ENCODE measurements at regions not wholly inside any gene's neighbourhood (a gene's known extent, or its start where the extent isn't known, plus 50 kb on each side); places are given as distances from the start of the nearest gene placed in this dataset.

GRCh38 chr1:56045062-56045461 lies 534.3 kb downstream of the PLPP3 start:
- DNase-seq (ENCODE audit: insufficient read length) = no peak
- TF ChIP-seq TAF1 (IDR thresholded peaks at IDR 0.05; ENCODE audit: borderline replicate concordance, low read depth, low read length) (no peak), POLR2AphosphoS5 (IDR thresholded peaks at IDR 0.05; ENCODE audit: low read depth, low read length) (no peak), POLR2A (IDR thresholded peaks at IDR 0.05; ENCODE audit: low read depth, low read length) (no peak)
- FAIRE-seq = no peak

DNA sequence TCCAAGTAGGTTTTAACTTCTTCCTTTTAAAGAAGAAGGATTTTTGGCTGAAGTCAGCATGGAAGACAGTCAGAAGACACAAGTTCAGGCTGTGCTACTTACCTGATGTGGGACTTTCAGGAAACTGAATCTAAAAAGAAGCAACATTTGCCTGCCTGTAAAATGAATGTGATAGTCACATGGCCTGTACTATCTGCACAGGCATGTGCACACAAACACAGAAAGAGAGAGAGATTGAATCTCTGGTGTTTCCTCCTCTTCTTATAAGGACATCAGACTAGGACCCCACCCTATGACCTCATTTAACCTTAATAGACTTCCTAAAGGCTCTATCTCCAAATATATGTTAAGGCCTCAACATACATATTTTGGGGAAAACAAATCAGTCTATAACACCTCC lies 542.9 kb downstream of the PLPP3 start:
- no peak for DNase-seq (ENCODE audit: insufficient read length)
- TF ChIP-seq POLR2AphosphoS5 (IDR thresholded peaks at IDR 0.05; ENCODE audit: low read depth, low read length) (no peak), POLR2A (IDR thresholded peaks at IDR 0.05; ENCODE audit: low read depth, low read length) (no peak), TAF1 (IDR thresholded peaks at IDR 0.05; ENCODE audit: borderline replicate concordance, low read depth, low read length) (no peak)

DNA sequence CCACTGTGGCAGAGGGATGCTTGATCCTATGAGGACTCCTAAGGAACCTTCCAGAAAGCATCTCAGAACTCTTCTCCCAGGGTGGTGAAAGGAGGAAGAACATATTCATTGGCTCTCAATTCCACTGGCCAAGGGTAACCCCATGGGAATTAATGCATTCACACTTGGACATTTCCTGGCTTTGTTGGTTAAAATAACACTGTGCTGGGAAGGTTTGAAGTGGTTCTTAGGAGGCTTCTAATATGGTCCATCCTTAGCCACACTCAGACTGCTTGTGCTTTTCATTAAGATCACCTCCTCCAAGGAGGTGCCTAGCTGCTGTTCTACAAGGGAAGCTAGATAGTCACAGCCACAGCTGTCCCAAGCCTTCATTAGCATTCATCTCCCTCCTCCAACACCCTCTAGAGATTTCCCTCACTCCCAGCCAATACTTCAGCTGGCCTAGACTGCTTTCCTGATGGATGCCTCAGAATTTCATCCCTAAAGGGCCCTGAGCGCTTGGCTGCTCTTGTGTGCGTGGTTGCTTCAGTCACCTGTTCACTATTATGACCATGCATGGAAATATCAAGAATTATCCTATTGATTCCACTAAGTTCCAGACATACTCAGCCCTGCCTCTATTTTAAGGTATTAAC lies 544.4 kb downstream of the PLPP3 start:
- no peak for DNase-seq (ENCODE audit: insufficient read length)
- no peak for TF ChIP-seq POLR2AphosphoS5 (IDR thresholded peaks at IDR 0.05; ENCODE audit: low read depth, low read length)
- no peak for TF ChIP-seq TAF1 (IDR thresholded peaks at IDR 0.05; ENCODE audit: borderline replicate concordance, low read depth, low read length)
- no peak for TF ChIP-seq POLR2A (IDR thresholded peaks at IDR 0.05; ENCODE audit: low read depth, low read length)
- no peak for FAIRE-seq

More for the DNA sequence above, 542.9 kb downstream of the PLPP3 start:
- FAIRE-seq = no peak

DNA sequence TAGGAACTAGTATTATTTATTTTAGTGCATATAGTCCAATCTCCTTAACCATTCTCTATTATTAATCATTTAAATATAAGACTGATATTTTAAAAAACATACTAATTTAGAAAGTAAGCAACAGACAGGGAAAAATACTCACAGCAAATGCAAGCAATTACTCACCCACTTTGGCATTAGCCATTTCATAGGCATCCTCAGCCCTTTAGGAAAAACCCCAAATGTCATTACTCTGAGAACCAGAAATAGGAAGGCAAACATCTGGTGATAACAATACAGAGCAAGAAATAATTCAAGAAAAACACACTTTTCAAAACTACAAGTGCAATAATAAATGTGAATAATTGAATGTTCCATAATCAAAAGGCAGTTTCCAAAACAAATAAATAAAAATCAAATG lies 545.1 kb downstream of the PLPP3 start:
- FAIRE-seq = no peak
- DNase-seq (ENCODE audit: insufficient read length) = no peak
- TF ChIP-seq TAF1 (IDR thresholded peaks at IDR 0.05; ENCODE audit: borderline replicate concordance, low read depth, low read length) (no peak), POLR2A (IDR thresholded peaks at IDR 0.05; ENCODE audit: low read depth, low read length) (no peak), POLR2AphosphoS5 (IDR thresholded peaks at IDR 0.05; ENCODE audit: low read depth, low read length) (no peak)

DNA sequence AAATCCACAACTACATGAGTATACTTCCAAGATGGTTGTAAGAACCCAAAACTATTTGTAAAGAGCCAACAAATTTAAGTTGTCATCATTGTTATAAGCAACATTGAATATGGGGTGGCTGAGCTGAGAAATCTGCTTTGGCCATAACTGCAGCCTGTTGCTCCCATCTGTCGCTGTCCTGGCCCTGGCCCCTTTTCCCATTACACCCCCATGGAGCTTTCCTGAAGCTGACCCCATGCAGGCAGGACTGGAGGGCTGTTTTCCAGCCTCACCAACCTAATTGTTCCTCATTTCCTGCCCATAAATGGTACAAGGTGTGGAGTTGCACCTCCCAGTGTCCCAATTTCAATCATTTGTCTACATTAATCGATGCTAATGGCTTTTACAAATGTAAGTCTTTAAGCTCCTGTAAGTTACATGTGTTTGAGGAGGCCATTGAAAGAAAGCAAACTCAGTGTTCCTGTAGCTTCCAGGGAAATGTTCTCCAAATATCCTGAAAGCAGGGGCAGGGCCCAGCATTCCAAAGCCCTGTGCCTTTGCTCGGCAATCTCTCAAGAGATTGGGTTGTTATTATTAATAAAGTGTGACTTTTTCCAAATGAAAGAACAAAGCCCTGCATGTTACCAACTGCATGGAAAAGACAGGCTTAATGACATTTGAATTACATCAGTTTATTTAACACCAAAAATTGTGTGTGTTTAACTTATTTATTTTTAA lies 545.9 kb downstream of the PLPP3 start:
- no peak for FAIRE-seq
- no peak for TF ChIP-seq POLR2A (IDR thresholded peaks at IDR 0.05; ENCODE audit: low read depth, low read length)
- no peak for TF ChIP-seq POLR2AphosphoS5 (IDR thresholded peaks at IDR 0.05; ENCODE audit: low read depth, low read length)
- no peak for TF ChIP-seq TAF1 (IDR thresholded peaks at IDR 0.05; ENCODE audit: borderline replicate concordance, low read depth, low read length)
- DNase-seq (ENCODE audit: insufficient read length) = no peak

- DNase-seq (ENCODE audit: insufficient read length) (no peak), FAIRE-seq (no peak)
- TF ChIP-seq POLR2A (IDR thresholded peaks at IDR 0.05; ENCODE audit: low read depth, low read length) (no peak), TAF1 (IDR thresholded peaks at IDR 0.05; ENCODE audit: borderline replicate concordance, low read depth, low read length) (no peak), POLR2AphosphoS5 (IDR thresholded peaks at IDR 0.05; ENCODE audit: low read depth, low read length) (no peak)
Measured at GRCh38 chr1:56032096-56032676, 547.2 kb downstream of the PLPP3 start.

- DNase-seq (ENCODE audit: insufficient read length) (no peak), FAIRE-seq (no peak)
- TF ChIP-seq TAF1 (IDR thresholded peaks at IDR 0.05; ENCODE audit: borderline replicate concordance, low read depth, low read length) (no peak), POLR2A (IDR thresholded peaks at IDR 0.05; ENCODE audit: low read depth, low read length) (no peak), POLR2AphosphoS5 (IDR thresholded peaks at IDR 0.05; ENCODE audit: low read depth, low read length) (no peak)
Measured at GRCh38 chr1:56031001-56031400, 548.4 kb downstream of the PLPP3 start.

DNA sequence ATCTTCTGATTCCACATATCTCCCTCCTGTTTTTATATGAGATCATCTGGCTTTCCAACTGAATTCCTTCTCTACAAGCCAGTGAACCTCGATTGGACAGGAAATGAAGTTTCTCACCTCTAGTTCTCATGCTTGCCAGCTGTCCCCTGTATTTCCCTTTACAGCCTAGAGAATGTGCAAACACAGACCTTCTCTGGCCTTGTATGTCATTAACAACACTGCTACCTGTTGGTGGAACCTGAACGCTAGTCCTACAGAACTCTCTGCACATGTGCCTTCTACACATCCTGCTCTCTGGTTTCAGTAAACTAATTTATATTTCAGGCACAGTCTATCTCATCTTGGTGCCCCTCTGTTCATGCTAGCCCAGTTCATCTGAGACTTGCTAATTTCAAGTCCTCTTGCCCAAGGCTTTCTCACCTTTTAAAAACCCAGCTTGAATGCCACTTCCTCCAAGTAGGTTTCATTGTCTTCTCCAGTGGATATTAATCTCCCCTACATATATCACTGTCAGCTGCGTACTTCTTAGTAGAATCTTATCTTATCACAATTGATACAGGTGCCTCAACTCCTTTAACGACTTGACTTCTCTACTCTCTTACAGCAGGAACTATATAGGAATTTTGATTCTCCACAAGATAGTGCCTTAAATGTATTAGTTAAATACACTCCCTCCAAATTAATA lies 549.9 kb downstream of the PLPP3 start:
- FAIRE-seq (no peak), DNase-seq (ENCODE audit: insufficient read length) (no peak)
- TF ChIP-seq TAF1 (IDR thresholded peaks at IDR 0.05; ENCODE audit: borderline replicate concordance, low read depth, low read length) (no peak), POLR2A (IDR thresholded peaks at IDR 0.05; ENCODE audit: low read depth, low read length) (no peak)

GRCh38 chr1:56028911-56029310 lies 550.5 kb downstream of the PLPP3 start:
- TF ChIP-seq POLR2AphosphoS5 (IDR thresholded peaks at IDR 0.05; ENCODE audit: low read depth, low read length) (no peak), TAF1 (IDR thresholded peaks at IDR 0.05; ENCODE audit: borderline replicate concordance, low read depth, low read length) (no peak), POLR2A (IDR thresholded peaks at IDR 0.05; ENCODE audit: low read depth, low read length) (no peak)
- FAIRE-seq = no peak
- DNase-seq (ENCODE audit: insufficient read length) = no peak

DNA sequence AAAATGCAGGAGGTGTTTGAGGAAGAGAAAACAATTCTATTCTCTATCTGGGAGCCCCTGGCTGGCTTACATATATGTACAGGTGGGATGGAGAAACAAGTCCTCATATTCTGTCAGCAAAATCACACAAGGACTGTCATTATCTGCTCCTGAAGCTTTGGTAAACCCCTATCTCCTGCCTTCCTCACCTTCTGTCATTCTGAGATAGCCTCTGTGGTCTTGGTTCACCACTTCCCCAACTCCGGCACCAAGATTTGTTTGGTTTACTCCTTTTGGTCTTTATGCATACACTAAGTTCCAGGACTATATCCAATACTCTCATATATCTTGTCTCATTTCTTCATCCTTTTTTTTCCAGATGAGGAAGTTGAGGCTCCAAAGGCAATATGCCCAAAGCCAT lies 551.1 kb downstream of the PLPP3 start:
- TF ChIP-seq POLR2A (IDR thresholded peaks at IDR 0.05; ENCODE audit: low read depth, low read length) = no peak
- no peak for TF ChIP-seq POLR2AphosphoS5 (IDR thresholded peaks at IDR 0.05; ENCODE audit: low read depth, low read length)
- no peak for TF ChIP-seq TAF1 (IDR thresholded peaks at IDR 0.05; ENCODE audit: borderline replicate concordance, low read depth, low read length)
- no peak for DNase-seq (ENCODE audit: insufficient read length)
- FAIRE-seq = no peak

- DNase-seq (ENCODE audit: insufficient read length) = no peak
- TF ChIP-seq POLR2AphosphoS5 (IDR thresholded peaks at IDR 0.05; ENCODE audit: low read depth, low read length) = no peak
- TF ChIP-seq TAF1 (IDR thresholded peaks at IDR 0.05; ENCODE audit: borderline replicate concordance, low read depth, low read length) = no peak
- FAIRE-seq = no peak
Measured at GRCh38 chr1:56025942-56026341, 553.4 kb downstream of the PLPP3 start.
